ENCODE measurements at regions not wholly inside any gene's neighbourhood (a gene's known extent, or its start where the extent isn't known, plus 50 kb on each side); places are given as distances from the start of the nearest gene placed in this dataset.
"Not testable (repeated sequence)": the region's sequence is repeated elsewhere in the genome, so short reads cannot be mapped to it uniquely, and the experiment has no call there.

DNA sequence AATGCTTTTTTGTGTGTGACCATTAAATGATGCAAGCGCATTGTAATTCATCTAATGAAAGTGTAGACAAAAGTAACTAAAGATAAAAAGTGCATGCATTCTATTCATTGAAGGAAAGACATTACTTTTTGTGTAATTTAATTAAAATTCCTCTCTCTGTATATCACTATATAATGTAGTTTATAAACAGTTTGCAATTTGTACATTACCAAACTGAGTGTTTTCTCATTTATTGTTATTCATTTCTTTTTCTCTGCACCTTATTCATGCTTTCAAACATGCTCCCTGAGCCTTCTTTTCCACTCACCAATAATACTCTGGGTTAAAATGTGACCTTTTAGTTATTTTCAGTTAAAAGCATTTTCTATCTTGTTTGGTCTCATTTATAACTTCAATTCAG lies 713.7 kb upstream of the AADAT start:
- no peaks in the 10 kb centered on the region for H3K4me1 ChIP-seq
- H3K9me3 ChIP-seq, result no peaks in the 10 kb centered on the region
- intact Hi-C loops (cut with DNase I; ENCODE audit: low total_unique reads), result no loop called here
- no peaks in the 10 kb centered on the region for H3K36me3 ChIP-seq
- TF ChIP-seq POLR2A (IDR thresholded peaks at IDR 0.05) (no peak), POLR2AphosphoS5 (IDR thresholded peaks at IDR 0.05) (no peak), CTCF (IDR thresholded peaks at IDR 0.05) (no peak)
- H3K27ac ChIP-seq, result no peak overlapping the region
- DNase-seq (ENCODE audit: low spot score in 2 of 2), result no peak
- no peaks in the 10 kb centered on the region for H3K27me3 ChIP-seq
- H3K4me3 ChIP-seq, result no peak overlapping the region

DNA sequence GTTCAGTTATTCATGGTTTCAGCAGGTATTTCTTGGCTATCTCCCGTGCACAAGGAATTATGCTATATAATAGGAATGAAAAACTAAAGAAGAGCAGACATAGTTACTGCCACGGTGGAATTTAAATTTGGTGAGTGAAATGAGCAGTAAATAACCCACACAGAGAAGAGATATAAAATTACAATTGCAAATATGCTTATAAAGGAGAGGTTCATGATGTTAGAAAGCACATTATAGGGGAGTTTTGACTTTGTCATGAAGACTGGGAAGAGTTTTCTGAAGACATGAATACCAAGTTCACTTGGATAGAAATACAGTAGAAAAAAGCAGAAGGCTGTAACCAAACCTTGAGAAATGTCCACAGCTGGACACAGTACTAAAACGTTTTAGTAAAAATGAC lies 712.0 kb upstream of the AADAT start:
- TF ChIP-seq POLR2A (IDR thresholded peaks at IDR 0.05), result no peak
- no peak for TF ChIP-seq CTCF (IDR thresholded peaks at IDR 0.05)
- TF ChIP-seq POLR2AphosphoS5 (IDR thresholded peaks at IDR 0.05), result no peak
- Histone ChIP-seq H3K4me3 (no peak overlapping the region), H3K27me3 (no peaks in the 10 kb centered on the region), H3K36me3 (no peaks in the 10 kb centered on the region), H3K4me1 (no peaks in the 10 kb centered on the region), H3K27ac (no peak overlapping the region), H3K9me3 (no peaks in the 10 kb centered on the region)
- DNase-seq (ENCODE audit: low spot score in 2 of 2), result no peak
- intact Hi-C loops (cut with DNase I; ENCODE audit: low total_unique reads), result no loop called here

- no peak overlapping the region for H3K4me3 ChIP-seq
- no peak for TF ChIP-seq CTCF (IDR thresholded peaks at IDR 0.05)
- TF ChIP-seq POLR2A (IDR thresholded peaks at IDR 0.05), result no peak
- no peak for TF ChIP-seq POLR2AphosphoS5 (IDR thresholded peaks at IDR 0.05)
- no peak for DNase-seq (ENCODE audit: low spot score in 2 of 2)
- no peak overlapping the region for H3K27ac ChIP-seq
- H3K4me1 ChIP-seq, result no peaks in the 10 kb centered on the region
- H3K27me3 ChIP-seq, result no peaks in the 10 kb centered on the region
- no peaks in the 10 kb centered on the region for H3K9me3 ChIP-seq
- intact Hi-C loops (cut with DNase I; ENCODE audit: low total_unique reads), result no loop called here
- H3K36me3 ChIP-seq, result no peaks in the 10 kb centered on the region
Measured at GRCh38 chr4:170794525-170794924, 704.8 kb upstream of the AADAT start.

DNA sequence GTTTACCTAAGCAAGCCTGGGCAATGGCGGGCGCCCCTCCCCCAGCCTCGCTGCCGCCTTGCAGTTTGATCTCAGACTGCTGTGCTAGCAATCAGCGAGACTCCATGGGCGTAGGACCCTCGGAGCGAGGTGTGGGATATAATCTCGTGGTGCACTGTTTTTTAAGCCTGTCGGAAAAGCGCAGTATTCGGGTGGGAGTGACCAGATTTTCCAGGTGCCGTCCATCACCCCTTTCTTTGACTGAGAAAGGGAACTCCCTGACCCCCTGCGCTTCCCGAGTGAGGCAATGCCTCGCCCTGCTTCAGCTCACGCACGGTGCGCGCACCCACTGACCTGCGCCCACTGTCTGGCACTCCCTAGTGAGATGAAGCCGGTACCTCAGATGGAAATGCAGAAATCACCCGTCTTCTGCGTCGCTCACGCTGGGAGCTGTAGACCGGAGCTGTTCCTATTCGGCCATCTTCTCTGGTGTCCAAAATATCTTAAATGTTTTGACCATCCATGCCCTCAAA lies 698.8 kb upstream of the AADAT start:
- H3K4me1 ChIP-seq; H3K36me3 ChIP-seq; H3K9me3 ChIP-seq; H3K4me3 ChIP-seq; intact Hi-C loops (cut with DNase I; ENCODE audit: low total_unique reads); H3K27ac ChIP-seq; DNase-seq (ENCODE audit: low spot score in 2 of 2); H3K27me3 ChIP-seq: not testable (repeated sequence)

GRCh38 chr4:170777663-170778062 lies 687.9 kb upstream of the AADAT start:
- Histone ChIP-seq H3K4me1 (no peaks in the 10 kb centered on the region), H3K9me3 (peaks cover 0 to 4% of the 10 kb centered on the region in 2 donors), H3K27ac (no peak overlapping the region), H3K27me3 (no peaks in the 10 kb centered on the region), H3K4me3 (no peak overlapping the region), H3K36me3 (no peaks in the 10 kb centered on the region)
- TF ChIP-seq POLR2AphosphoS5 (IDR thresholded peaks at IDR 0.05) (no peak), CTCF (IDR thresholded peaks at IDR 0.05) (no peak), POLR2A (IDR thresholded peaks at IDR 0.05) (no peak)
- intact Hi-C loops (cut with DNase I; ENCODE audit: low total_unique reads), result no loop called here
- DNase-seq (ENCODE audit: low spot score in 2 of 2), result no peak

- no peaks in the 10 kb centered on the region for H3K27me3 ChIP-seq
- H3K4me3 ChIP-seq, result no peak overlapping the region
- no peak overlapping the region for H3K27ac ChIP-seq
- DNase-seq (ENCODE audit: low spot score in 2 of 2), result no peak
- no peaks in the 10 kb centered on the region for H3K36me3 ChIP-seq
- TF ChIP-seq POLR2AphosphoS5 (IDR thresholded peaks at IDR 0.05), result no peak
- no peak for TF ChIP-seq POLR2A (IDR thresholded peaks at IDR 0.05)
- TF ChIP-seq CTCF (IDR thresholded peaks at IDR 0.05), result no peak
- intact Hi-C loops (cut with DNase I; ENCODE audit: low total_unique reads), result no loop called here
- peaks cover 0 to 4% of the 10 kb centered on the region in 2 donors for H3K9me3 ChIP-seq
- H3K4me1 ChIP-seq, result no peaks in the 10 kb centered on the region
Measured at GRCh38 chr4:170776983-170777382, 687.2 kb upstream of the AADAT start.

All from breast epithelium (tissue), 4 donors.